Calu3 (cell line): ENCODE measurements at regions not wholly inside any gene's neighbourhood (a gene's known extent, or its start where the extent isn't known, plus 50 kb on each side); places are given as distances from the start of the nearest gene placed in this dataset.
"Not testable (repeated sequence)": the region's sequence is repeated elsewhere in the genome, so short reads cannot be mapped to it uniquely, and the experiment has no call there.

Source experiments
- BruUV-seq: library from RNA; stranded (reverse); fragments of 400-500 nt; replicated peaks from 2 replicates; lab custom pipeline; 2021; lab: Mats Ljungman, UMichigan
- CTCF ChIA-PET: fragments of 300-600 bp; sonication (Branson Sonifier 250); formaldehyde crosslinking; loops from one replicate; lab custom pipeline; 2022; ENCODE audit warnings: antibody characterized with exemption; lab: Charles Lee
- DNase-seq: peaks from one replicate; pipeline ENCODE4 v3.0.0; 2022
- H3K27ac Mint-ChIP-seq: one replicate; pipeline ENCODE4 v1.8.0; 2022; ENCODE audit warnings: mixed read lengths; ENCODE audit not compliant: unreplicated experiment
- H3K27me3 Mint-ChIP-seq: one replicate; pipeline ENCODE4 v1.8.0; 2022; ENCODE audit warnings: mixed read lengths; ENCODE audit not compliant: unreplicated experiment
- H3K36me3 Mint-ChIP-seq: one replicate; pipeline ENCODE4 v1.8.0; 2022; ENCODE audit warnings: mild to moderate bottlenecking, moderate library complexity, mixed read lengths; ENCODE audit not compliant: insufficient read depth, unreplicated experiment
- H3K4me1 Mint-ChIP-seq: one replicate; pipeline ENCODE4 v1.8.0; 2022; ENCODE audit warnings: mild to moderate bottlenecking, low read depth, mixed read lengths; ENCODE audit not compliant: unreplicated experiment
- H3K4me3 Mint-ChIP-seq: one replicate; pipeline ENCODE4 v1.8.0; 2022; ENCODE audit warnings: mild to moderate bottlenecking, low read depth, moderate library complexity, mixed read lengths; ENCODE audit not compliant: unreplicated experiment
- H3K9me3 Mint-ChIP-seq: one replicate; pipeline ENCODE4 v1.8.0; 2022; ENCODE audit warnings: low read depth, mixed read lengths; ENCODE audit not compliant: unreplicated experiment
- intact Hi-C: fragments of 100-400 bp; cut with micrococcal nuclease; formaldehyde crosslinking; loops from one replicate; pipeline ENCODE4 v1.10.0; 2022; ENCODE audit not compliant: unreplicated experiment
- TF ChIP-seq, protein P1 (sequence below): fragments of 200-600 bp; IDR thresholded peaks from one replicate; pipeline ENCODE4 v1.8.0; 2022; ENCODE audit warnings: antibody characterized with exemption; ENCODE audit not compliant: unreplicated experiment

DNA sequence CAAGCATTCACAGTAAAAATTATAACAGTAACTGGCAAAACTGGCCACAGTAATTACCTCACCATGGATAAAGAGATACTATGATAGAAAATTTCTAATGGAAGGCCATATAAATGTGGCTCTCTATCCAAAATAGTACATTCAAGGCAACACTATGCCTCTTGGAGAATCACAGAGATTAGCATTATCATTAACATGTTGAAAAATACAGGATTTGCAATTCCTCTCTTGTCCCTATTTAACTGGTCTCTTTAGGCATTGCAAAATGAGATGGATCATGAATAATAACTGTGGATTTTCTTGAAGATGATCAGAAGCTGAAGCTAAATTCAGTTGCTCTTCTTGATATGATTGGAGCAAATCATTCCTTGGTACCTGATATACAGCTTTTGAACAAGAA is 100.8 kb upstream of the HGF start:
- Mint-ChIP-seq H3K4me3 (no peak overlapping the region), H3K9me3 (no peaks in the 10 kb centered on the region), H3K27ac (no peak overlapping the region), H3K36me3 (no peaks in the 10 kb centered on the region), H3K4me1 (no peaks in the 10 kb centered on the region), H3K27me3 (no peaks in the 10 kb centered on the region)
- no peak for DNase-seq
- BruUV-seq, result no TSS peak
- intact Hi-C loops, result no loop called here
- CTCF ChIA-PET, result no interaction called here
- TF ChIP-seq, protein P1, sequence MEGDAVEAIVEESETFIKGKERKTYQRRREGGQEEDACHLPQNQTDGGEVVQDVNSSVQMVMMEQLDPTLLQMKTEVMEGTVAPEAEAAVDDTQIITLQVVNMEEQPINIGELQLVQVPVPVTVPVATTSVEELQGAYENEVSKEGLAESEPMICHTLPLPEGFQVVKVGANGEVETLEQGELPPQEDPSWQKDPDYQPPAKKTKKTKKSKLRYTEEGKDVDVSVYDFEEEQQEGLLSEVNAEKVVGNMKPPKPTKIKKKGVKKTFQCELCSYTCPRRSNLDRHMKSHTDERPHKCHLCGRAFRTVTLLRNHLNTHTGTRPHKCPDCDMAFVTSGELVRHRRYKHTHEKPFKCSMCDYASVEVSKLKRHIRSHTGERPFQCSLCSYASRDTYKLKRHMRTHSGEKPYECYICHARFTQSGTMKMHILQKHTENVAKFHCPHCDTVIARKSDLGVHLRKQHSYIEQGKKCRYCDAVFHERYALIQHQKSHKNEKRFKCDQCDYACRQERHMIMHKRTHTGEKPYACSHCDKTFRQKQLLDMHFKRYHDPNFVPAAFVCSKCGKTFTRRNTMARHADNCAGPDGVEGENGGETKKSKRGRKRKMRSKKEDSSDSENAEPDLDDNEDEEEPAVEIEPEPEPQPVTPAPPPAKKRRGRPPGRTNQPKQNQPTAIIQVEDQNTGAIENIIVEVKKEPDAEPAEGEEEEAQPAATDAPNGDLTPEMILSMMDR, result no peak

DNA sequence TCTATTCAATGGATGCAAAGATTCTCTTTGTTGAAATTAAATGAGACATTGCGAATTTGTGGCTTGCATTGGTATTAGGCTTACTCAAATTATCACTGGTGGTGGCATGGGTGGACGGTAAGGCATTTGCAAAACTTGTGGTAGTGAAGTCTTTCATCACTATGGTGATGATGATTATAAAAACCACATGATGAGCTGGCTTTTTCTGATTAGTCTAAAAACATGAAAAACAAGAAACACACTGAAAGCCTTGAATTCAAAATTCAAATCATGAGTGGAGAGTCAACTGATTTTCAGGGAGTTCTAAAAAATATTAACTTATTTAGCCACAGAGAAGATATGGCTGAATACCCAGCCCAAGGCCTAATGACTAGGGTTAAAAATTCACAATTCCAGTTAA is 99.8 kb upstream of the HGF start:
- Mint-ChIP-seq H3K9me3 (no peaks in the 10 kb centered on the region), H3K27ac (no peak overlapping the region), H3K4me1 (no peaks in the 10 kb centered on the region), H3K27me3 (no peaks in the 10 kb centered on the region), H3K36me3 (no peaks in the 10 kb centered on the region), H3K4me3 (no peak overlapping the region)
- intact Hi-C loops, result no loop called here
- TF ChIP-seq, protein P1, result no peak
- no TSS peak for BruUV-seq
- CTCF ChIA-PET, result no interaction called here
- DNase-seq, result no peak

DNA sequence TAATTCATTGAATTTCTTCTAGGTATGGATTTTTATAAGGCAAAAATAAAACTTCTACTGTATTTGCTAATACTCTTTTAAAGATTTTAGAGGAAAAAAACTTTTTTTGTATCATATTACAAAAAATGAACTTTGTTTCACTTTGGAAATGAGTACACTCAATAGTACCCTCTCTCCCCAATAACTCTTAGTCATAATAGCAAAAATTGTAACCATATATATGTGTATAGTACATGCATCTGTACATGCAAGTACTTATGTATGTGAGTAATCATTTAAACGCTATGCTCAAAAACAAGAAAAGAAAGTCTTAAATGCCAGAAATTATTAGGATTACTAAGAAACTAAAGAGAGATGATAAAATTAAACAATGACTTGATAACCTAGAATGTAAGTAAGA is 95.9 kb upstream of the HGF start:
- intact Hi-C loops, result no loop called here
- no peaks in the 10 kb centered on the region for H3K9me3 Mint-ChIP-seq
- no peaks in the 10 kb centered on the region for H3K4me1 Mint-ChIP-seq
- no peaks in the 10 kb centered on the region for H3K36me3 Mint-ChIP-seq
- BruUV-seq, result no TSS peak
- TF ChIP-seq, protein P1, result no peak
- H3K4me3 Mint-ChIP-seq, result no peak overlapping the region
- no peak overlapping the region for H3K27ac Mint-ChIP-seq
- CTCF ChIA-PET, result no interaction called here
- H3K27me3 Mint-ChIP-seq, result no peaks in the 10 kb centered on the region
- no peak for DNase-seq

DNA sequence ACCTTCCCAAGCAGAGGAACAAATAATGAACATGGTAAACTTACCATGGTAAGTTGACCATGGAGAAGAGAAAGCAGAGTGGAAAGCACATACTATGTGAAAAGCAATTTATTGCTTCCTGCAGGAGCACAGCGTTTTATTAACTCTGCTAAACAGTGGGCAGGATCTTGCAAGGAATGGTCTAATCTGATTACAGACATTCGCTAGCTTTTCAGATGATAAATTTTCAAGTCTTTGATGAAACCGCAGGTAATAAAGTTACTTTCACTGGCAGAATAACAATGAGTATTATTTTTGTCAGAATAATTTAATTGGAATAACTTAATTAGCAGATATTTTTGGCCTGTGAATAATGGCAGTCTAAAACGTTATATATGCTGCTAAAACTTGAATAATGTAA is 89.6 kb upstream of the HGF start:
- intact Hi-C loops, result no loop called here
- Mint-ChIP-seq H3K27me3 (no peaks in the 10 kb centered on the region), H3K36me3 (no peaks in the 10 kb centered on the region), H3K9me3 (peaks cover 3% of the 10 kb centered on the region), H3K27ac (no peak overlapping the region), H3K4me3 (no peak overlapping the region), H3K4me1 (peaks cover 8% of the 10 kb centered on the region)
- CTCF ChIA-PET, result no interaction called here
- BruUV-seq, result no TSS peak
- no peak for DNase-seq
- TF ChIP-seq, protein P1, result no peak

DNA sequence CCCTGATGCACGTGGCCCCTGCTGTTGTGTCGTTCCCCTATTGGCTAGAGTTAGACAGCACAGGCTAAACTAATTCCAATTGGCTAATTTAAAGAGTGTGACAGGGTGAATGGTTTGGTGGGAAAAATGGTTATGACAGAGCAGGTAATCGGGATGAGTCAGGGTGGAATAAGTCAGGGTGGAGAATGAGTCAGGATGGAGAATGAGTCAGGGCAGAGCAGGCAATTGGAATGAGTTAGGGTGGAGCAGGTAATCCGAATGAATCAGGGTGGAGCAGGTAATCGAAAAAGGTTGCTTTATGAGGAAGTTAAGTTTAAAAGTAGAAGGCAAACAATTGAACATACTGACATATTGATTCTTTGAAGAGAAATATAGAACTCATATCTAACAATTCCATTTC is 89.0 kb upstream of the HGF start:
- intact Hi-C loops, result not testable (repeated sequence)
- peak overlapping the region; percentile 9 for H3K27ac Mint-ChIP-seq

More for the DNA sequence above, 89.0 kb upstream of the HGF start:
- H3K36me3 Mint-ChIP-seq, H3K4me3 Mint-ChIP-seq, H3K27me3 Mint-ChIP-seq, BruUV-seq, H3K4me1 Mint-ChIP-seq, CTCF ChIA-PET, H3K9me3 Mint-ChIP-seq: not testable (repeated sequence)
- peak; percentile 2 for DNase-seq
